GM23338 (cell line): ENCODE measurements at regions not wholly inside any gene's neighbourhood (a gene's known extent, or its start where the extent isn't known, plus 50 kb on each side); places are given as distances from the start of the nearest gene placed in this dataset.

Experiments
- ATAC-seq: fragments of 200-7000 bp; cut with Tn5 transposase; 3 replicates; pipeline ENCODE4 v1.9.1; 2020
- DNase-seq: peaks from one replicate; pipeline ENCODE4 v3.0.0-alpha.2; 2015; ENCODE audit warnings: low spot score
- H2AFZ ChIP-seq: fragments of 200-600 bp; sonication (generic); 2 replicates; pipeline ENCODE4 v1.8.0; 2016; ENCODE audit warnings: antibody characterized with exemption, mild to moderate bottlenecking, moderate library complexity
- H3F3A ChIP-seq: fragments of 200-600 bp; sonication (generic); replicated peaks from 2 replicates; pipeline ENCODE4 v1.8.0; 2017; ENCODE audit warnings: antibody characterized with exemption, mixed run types, low read depth
- H3K27ac ChIP-seq: fragments of 200-600 bp; sonication (generic); 2 replicates; pipeline ENCODE4 v1.6.1; 2016; ENCODE audit warnings: low read depth
- H3K27me3 ChIP-seq: fragments of 200-600 bp; sonication (generic); 2 replicates; pipeline ENCODE4 v1.8.0; 2016; ENCODE audit warnings: mild to moderate bottlenecking, mixed run types, moderate library complexity; ENCODE audit not compliant: insufficient read depth
- H3K36me3 ChIP-seq: fragments of 200-600 bp; sonication (generic); 2 replicates; pipeline ENCODE4 v1.8.0; 2016; ENCODE audit warnings: mild to moderate bottlenecking; ENCODE audit not compliant: insufficient read depth
- H3K4me1 ChIP-seq: fragments of 200-600 bp; sonication (generic); 2 replicates; pipeline ENCODE4 v1.8.0; 2016; ENCODE audit warnings: mild to moderate bottlenecking, moderate library complexity; ENCODE audit not compliant: insufficient read depth
- H3K4me2 ChIP-seq: fragments of 200-600 bp; sonication (generic); 2 replicates; pipeline ENCODE4 v1.7.1; 2017; ENCODE audit warnings: mixed run types
- H3K4me3 ChIP-seq: fragments of 200-600 bp; sonication (generic); 2 replicates; pipeline ENCODE4 v1.6.1; 2016; ENCODE audit warnings: mixed run types
- H3K79me2 ChIP-seq: fragments of 200-600 bp; sonication (generic); replicated peaks from 2 replicates; pipeline ENCODE4 v1.8.0; 2017; ENCODE audit warnings: mild to moderate bottlenecking; ENCODE audit not compliant: insufficient read depth
- H3K9me2 ChIP-seq: fragments of 200-600 bp; sonication (generic); 2 replicates; pipeline ENCODE4 v1.8.0; 2017; ENCODE audit not compliant: insufficient read depth
- H4K20me1 ChIP-seq: fragments of 200-600 bp; sonication (generic); replicated peaks from 2 replicates; pipeline ENCODE4 v1.8.0; 2017; ENCODE audit warnings: mild to moderate bottlenecking; ENCODE audit not compliant: insufficient read depth
- H3K27ac Mint-ChIP-seq: 2 replicates; pipeline ENCODE4 v1.8.0; 2020; ENCODE audit warnings: inconsistent platforms, mild to moderate bottlenecking, moderate library complexity, mixed read lengths
- H3K27me3 Mint-ChIP-seq: 3 replicates; pipeline ENCODE4 v1.8.0; 2022; ENCODE audit warnings: low read depth, mild to moderate bottlenecking, moderate library complexity, mixed read lengths, inconsistent platforms; ENCODE audit not compliant: insufficient read depth, poor library complexity
- H3K36me3 Mint-ChIP-seq: 3 replicates; pipeline ENCODE4 v1.8.0; 2021; ENCODE audit warnings: low read depth, mild to moderate bottlenecking, inconsistent platforms, moderate library complexity, mixed read lengths
- H3K4me1 Mint-ChIP-seq: 3 replicates; pipeline ENCODE4 v1.8.0; 2020; ENCODE audit warnings: mild to moderate bottlenecking, inconsistent platforms, mixed read lengths
- H3K4me3 Mint-ChIP-seq: 3 replicates; pipeline ENCODE4 v1.8.0; 2021; ENCODE audit warnings: moderate library complexity, mild to moderate bottlenecking, inconsistent platforms, mixed read lengths
- H3K9me3 Mint-ChIP-seq: 3 replicates; pipeline ENCODE4 v1.8.0; 2020; ENCODE audit warnings: moderate library complexity, mild to moderate bottlenecking, inconsistent platforms, mixed read lengths
- CREB1 ChIP-seq: fragments of 250-450 bp; sonication (Bioruptor Pico); IDR thresholded peaks from 2 replicates; pipeline ENCODE4 v1.5.0; 2020; ENCODE audit warnings: low read depth, mild to moderate bottlenecking, moderate library complexity
- EZH2 ChIP-seq: fragments of 200-600 bp; sonication (generic); IDR thresholded peaks from one replicate; pipeline ENCODE4 v1.8.0; 2017; ENCODE audit warnings: antibody characterized with exemption, mild to moderate bottlenecking, low read depth; ENCODE audit not compliant: unreplicated experiment
- EZH2phosphoT487 ChIP-seq: fragments of 200-600 bp; sonication (generic); IDR thresholded peaks from one replicate; pipeline ENCODE4 v1.8.1; 2018; ENCODE audit warnings: antibody characterized with exemption; ENCODE audit not compliant: unreplicated experiment
- JUNB ChIP-seq: IDR thresholded peaks from one replicate; pipeline ENCODE4 v1.6.1; 2016; ENCODE audit warnings: antibody characterized with exemption; ENCODE audit not compliant: unreplicated experiment
- NANOG ChIP-seq: IDR thresholded peaks from 2 replicates; pipeline ENCODE4 v1.6.1; 2016; ENCODE audit warnings: antibody characterized with exemption, borderline replicate concordance
- POLR2AphosphoS5 ChIP-seq: IDR thresholded peaks from 2 replicates; pipeline ENCODE4 v1.6.1; 2016; ENCODE audit warnings: antibody characterized with exemption, low read depth
- REST ChIP-seq: IDR thresholded peaks from one replicate; pipeline ENCODE4 v1.6.1; 2018; ENCODE audit warnings: antibody characterized with exemption; ENCODE audit not compliant: unreplicated experiment
- STAT1 ChIP-seq: IDR thresholded peaks from one replicate; pipeline ENCODE4 v1.6.1; 2016; ENCODE audit warnings: antibody characterized with exemption; ENCODE audit not compliant: unreplicated experiment
- ZNF114 ChIP-seq: fragments of 250-450 bp; sonication (Bioruptor Pico); IDR thresholded peaks from 2 replicates; pipeline ENCODE4 v1.5.0; 2020; ENCODE audit warnings: mild to moderate bottlenecking, moderate library complexity
- ZNF331 ChIP-seq: fragments of 250-450 bp; sonication (Bioruptor Pico); IDR thresholded peaks from 2 replicates; pipeline ENCODE4 v1.5.0; 2020; ENCODE audit warnings: low read depth, mild to moderate bottlenecking, moderate library complexity
- TF ChIP-seq, protein P1 (sequence below): IDR thresholded peaks from 2 replicates; pipeline ENCODE4 v1.6.1; 2016; ENCODE audit warnings: antibody characterized with exemption

DNA sequence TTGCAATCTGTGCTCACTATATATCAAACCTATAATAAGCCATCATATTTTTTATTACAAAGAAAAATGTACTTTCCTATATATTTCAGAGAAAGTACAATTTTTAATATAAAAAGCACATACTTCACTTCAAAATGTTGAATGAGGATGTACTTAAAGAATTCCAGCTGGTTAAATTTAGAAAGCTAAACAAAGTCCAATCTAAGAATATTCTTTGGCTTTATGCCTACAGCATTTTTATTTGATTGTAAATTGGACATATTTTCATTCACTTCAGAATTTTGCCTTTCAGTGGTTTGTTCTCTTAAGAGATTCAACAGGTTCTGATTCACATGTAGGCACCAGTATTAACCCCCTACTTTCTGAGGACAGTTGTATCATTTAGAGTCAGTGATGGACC lies 533.8 kb downstream of the CAAP1 start:
- peaks cover 2% of the 10 kb centered on the region; the same call in 1 of the 3 replicates for H3K36me3 Mint-ChIP-seq
- no peak for TF ChIP-seq ZNF331
- no peak for TF ChIP-seq ZNF114 (CRISPR knock-in tag)

GRCh38 chr9:26357803-26358344 lies 534.7 kb downstream of the CAAP1 start:
- H3K27me3 ChIP-seq = no peaks in the 10 kb centered on the region
- Mint-ChIP-seq H3K36me3 (peaks cover 2% of the 10 kb centered on the region; the same call in 1 of the 3 replicates), H3K27ac (no peak overlapping the region), H3K4me3 (no peak overlapping the region), H3K4me1 (no peaks in the 10 kb centered on the region), H3K27me3 (no peaks in the 10 kb centered on the region), H3K9me3 (peaks cover 2% of the 10 kb centered on the region; the same call in 2 of the 3 replicates)
- ATAC-seq (no peak), DNase-seq (no peak)
- no peaks in the 10 kb centered on the region for H4K20me1 ChIP-seq
- no peaks in the 10 kb centered on the region for H3K36me3 ChIP-seq
- H3K79me2 ChIP-seq = no peaks in the 10 kb centered on the region
- TF ChIP-seq REST = no peak
- no peak for TF ChIP-seq ZNF114 (CRISPR knock-in tag)
- no peaks in the 10 kb centered on the region for H3F3A ChIP-seq
- H3K4me1 ChIP-seq = no peaks in the 10 kb centered on the region
- H2AFZ ChIP-seq = no peak overlapping the region
- H3K4me3 ChIP-seq = no peak overlapping the region
- no peak overlapping the region for H3K27ac ChIP-seq
- H3K9me2 ChIP-seq = no peaks in the 10 kb centered on the region
- no peak overlapping the region for H3K4me2 ChIP-seq

More for the DNA sequence above, 533.8 kb downstream of the CAAP1 start:
- peaks cover 2% of the 10 kb centered on the region; the same call in 2 of the 3 replicates for H3K9me3 Mint-ChIP-seq
- Histone ChIP-seq H3K27ac (no peak overlapping the region), H3K36me3 (no peaks in the 10 kb centered on the region), H3K9me2 (no peaks in the 10 kb centered on the region), H3K79me2 (no peaks in the 10 kb centered on the region), H3K4me3 (no peak overlapping the region), H3K4me1 (no peaks in the 10 kb centered on the region), H3K4me2 (no peak overlapping the region), H4K20me1 (no peaks in the 10 kb centered on the region), H2AFZ (no peak overlapping the region), H3K27me3 (no peaks in the 10 kb centered on the region), H3F3A (no peaks in the 10 kb centered on the region)
- H3K27ac Mint-ChIP-seq = no peak overlapping the region
- H3K27me3 Mint-ChIP-seq = no peaks in the 10 kb centered on the region
- H3K4me1 Mint-ChIP-seq = no peaks in the 10 kb centered on the region
- DNase-seq (no peak), ATAC-seq (no peak)
- no peak overlapping the region for H3K4me3 Mint-ChIP-seq

- Histone ChIP-seq H3K4me2 (no peak overlapping the region), H3K4me1 (no peaks in the 10 kb centered on the region), H3K27ac (no peak overlapping the region), H3K79me2 (no peaks in the 10 kb centered on the region), H4K20me1 (no peaks in the 10 kb centered on the region), H2AFZ (no peak overlapping the region), H3K4me3 (no peak overlapping the region), H3K36me3 (no peaks in the 10 kb centered on the region), H3K9me2 (no peaks in the 10 kb centered on the region), H3F3A (no peaks in the 10 kb centered on the region), H3K27me3 (no peaks in the 10 kb centered on the region)
- no peaks in the 10 kb centered on the region for H3K9me3 Mint-ChIP-seq
- DNase-seq (no peak), ATAC-seq (no peak)
- no peak overlapping the region for H3K4me3 Mint-ChIP-seq
- H3K27ac Mint-ChIP-seq = no peak overlapping the region
- H3K4me1 Mint-ChIP-seq = no peaks in the 10 kb centered on the region
- no peaks in the 10 kb centered on the region for H3K27me3 Mint-ChIP-seq
- no peaks in the 10 kb centered on the region for H3K36me3 Mint-ChIP-seq
- TF ChIP-seq NANOG (no peak), ZNF331 (no peak), REST (no peak), POLR2AphosphoS5 (no peak), STAT1 (no peak), EZH2 (no peak), EZH2phosphoT487 (no peak), JUNB (no peak), ZNF114 (CRISPR knock-in tag) (no peak), CREB1 (CRISPR knock-in tag) (no peak)
- TF ChIP-seq, protein P1, sequence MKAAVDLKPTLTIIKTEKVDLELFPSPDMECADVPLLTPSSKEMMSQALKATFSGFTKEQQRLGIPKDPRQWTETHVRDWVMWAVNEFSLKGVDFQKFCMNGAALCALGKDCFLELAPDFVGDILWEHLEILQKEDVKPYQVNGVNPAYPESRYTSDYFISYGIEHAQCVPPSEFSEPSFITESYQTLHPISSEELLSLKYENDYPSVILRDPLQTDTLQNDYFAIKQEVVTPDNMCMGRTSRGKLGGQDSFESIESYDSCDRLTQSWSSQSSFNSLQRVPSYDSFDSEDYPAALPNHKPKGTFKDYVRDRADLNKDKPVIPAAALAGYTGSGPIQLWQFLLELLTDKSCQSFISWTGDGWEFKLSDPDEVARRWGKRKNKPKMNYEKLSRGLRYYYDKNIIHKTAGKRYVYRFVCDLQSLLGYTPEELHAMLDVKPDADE = no peak
These were observed 536.1 kb downstream of the CAAP1 start for GRCh38 chr9:26356491-26356890.
